SK-N-MC (cell line): ENCODE measurements at regions not wholly inside any gene's neighbourhood (a gene's known extent, or its start where the extent isn't known, plus 50 kb on each side); places are given as distances from the start of the nearest gene placed in this dataset.
"Not testable (repeated sequence)": the region's sequence is repeated elsewhere in the genome, so short reads cannot be mapped to it uniquely, and the experiment has no call there.

ENCODE experiments used
- DNase-seq: peaks from one replicate; pipeline ENCODE4 v3.0.0-alpha.2; 2011; ENCODE audit warnings: low read depth, low spot score
- H3K27ac ChIP-seq: fragments of 200-600 bp; sonication (generic); 2 replicates; pipeline ENCODE4 v1.5.1; 2016; ENCODE audit warnings: mixed run types
- H3K36me3 ChIP-seq: fragments of 200-600 bp; sonication (generic); 2 replicates; pipeline ENCODE4 v1.6.1; 2017; ENCODE audit warnings: antibody characterized with exemption, low read length, mixed read lengths; ENCODE audit not compliant: insufficient read depth
- H3K4me3 ChIP-seq: fragments of 200-600 bp; sonication (generic); 2 replicates; pipeline ENCODE4 v1.5.1; 2016
- H3K9ac ChIP-seq: fragments of 200-600 bp; sonication (generic); 2 replicates; pipeline ENCODE4 v1.8.0; 2017; ENCODE audit warnings: mixed run types, mixed read lengths; ENCODE audit not compliant: insufficient read length
- H3K9me3 ChIP-seq: fragments of 200-600 bp; sonication (generic); 2 replicates; pipeline ENCODE4 v1.6.1; 2017; ENCODE audit warnings: low read depth, mild to moderate bottlenecking, antibody characterized with exemption, low read length, moderate library complexity, mixed read lengths
- EZH2 ChIP-seq: fragments of 200-600 bp; sonication (generic); IDR thresholded peaks from one replicate; pipeline ENCODE4 v1.6.1; 2017; ENCODE audit warnings: antibody characterized with exemption
- FOXP2 ChIP-seq: optimal IDR thresholded peaks from 2 replicates; pipeline ENCODE3; 2011; ENCODE audit warnings: mild to moderate bottlenecking, moderate library complexity; ENCODE audit not compliant: insufficient read depth; ENCODE audit errors: extremely low read length, control extremely low read depth
- POLR2AphosphoS5 ChIP-seq: IDR thresholded peaks from 2 replicates; pipeline ENCODE4 v1.6.1; 2012; ENCODE audit warnings: mild to moderate bottlenecking, low read depth, low read length, borderline replicate concordance

DNA sequence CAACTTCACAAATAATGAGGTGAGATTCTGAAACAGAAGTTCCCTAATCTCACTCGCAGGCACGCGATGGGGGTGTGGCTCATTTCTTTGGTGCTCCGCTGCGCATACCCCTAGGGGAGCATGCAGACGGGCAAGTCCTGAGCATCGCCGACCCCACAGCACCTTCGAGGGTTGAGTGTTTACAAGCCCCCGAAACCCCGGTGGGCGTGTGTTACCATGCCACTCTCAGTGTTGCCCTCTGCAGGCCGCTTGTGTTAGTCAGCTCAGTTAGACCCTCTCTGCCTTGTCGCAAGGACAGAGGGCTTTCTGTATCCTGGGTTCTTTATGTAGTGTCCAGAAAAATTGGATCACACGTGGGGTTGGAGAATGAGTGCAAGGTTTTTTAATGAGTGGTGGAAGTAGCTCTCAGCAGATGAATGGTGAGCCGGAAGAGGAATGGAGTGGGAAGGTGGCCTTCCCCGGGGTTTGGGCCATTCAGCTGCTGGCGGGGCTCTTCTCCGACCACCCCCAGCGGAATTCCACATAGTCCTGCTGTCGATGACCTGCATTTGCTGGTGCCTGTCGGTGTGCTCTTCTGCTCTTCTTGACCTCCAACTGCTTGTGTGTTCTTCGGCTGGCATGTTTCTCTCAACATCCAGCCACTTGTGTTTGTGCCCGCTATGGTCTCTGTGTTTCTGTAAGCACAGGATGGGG lies 191.3 kb downstream of the RPRM start:
- no peak for DNase-seq
- no peak overlapping the region for H3K27ac ChIP-seq
- no peak overlapping the region for H3K4me3 ChIP-seq
- H3K9me3 ChIP-seq = no peaks in the 10 kb centered on the region
- no peaks in the 10 kb centered on the region for H3K36me3 ChIP-seq
- no peak overlapping the region for H3K9ac ChIP-seq
- TF ChIP-seq POLR2AphosphoS5 (no peak), FOXP2 (no peak), EZH2 (no peak)

DNA sequence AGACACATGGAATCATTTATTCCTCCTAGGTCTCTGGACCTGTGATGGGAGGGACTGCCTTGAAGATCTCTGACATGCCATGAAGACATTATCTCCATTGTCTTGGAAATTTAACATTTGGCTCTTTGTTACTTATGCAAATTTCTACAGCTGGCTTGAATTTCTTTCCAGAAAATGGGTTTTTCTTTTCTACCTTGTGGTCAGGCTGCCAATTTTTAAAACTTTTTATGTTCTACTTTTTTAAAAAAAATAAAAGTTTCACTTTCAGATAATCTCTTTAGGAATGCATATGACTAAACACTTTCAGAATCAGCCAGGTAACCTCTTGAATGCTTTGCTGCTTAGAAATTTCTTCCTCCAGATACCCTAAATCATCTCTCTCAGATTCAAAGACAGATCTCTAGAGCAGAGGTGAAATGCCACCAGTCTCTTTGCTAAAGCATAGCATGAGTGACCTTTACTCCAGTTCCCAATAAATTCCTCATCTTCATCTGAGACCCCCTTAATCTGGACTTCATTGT lies 209.6 kb downstream of the RPRM start:
- no peak for TF ChIP-seq FOXP2
- TF ChIP-seq EZH2 = no peak
- TF ChIP-seq POLR2AphosphoS5 = no peak
- no peak overlapping the region for H3K9ac ChIP-seq
- H3K4me3 ChIP-seq = no peak overlapping the region
- H3K36me3 ChIP-seq = no peaks in the 10 kb centered on the region
- no peak for DNase-seq
- H3K27ac ChIP-seq = no peak overlapping the region
- no peaks in the 10 kb centered on the region for H3K9me3 ChIP-seq

DNA sequence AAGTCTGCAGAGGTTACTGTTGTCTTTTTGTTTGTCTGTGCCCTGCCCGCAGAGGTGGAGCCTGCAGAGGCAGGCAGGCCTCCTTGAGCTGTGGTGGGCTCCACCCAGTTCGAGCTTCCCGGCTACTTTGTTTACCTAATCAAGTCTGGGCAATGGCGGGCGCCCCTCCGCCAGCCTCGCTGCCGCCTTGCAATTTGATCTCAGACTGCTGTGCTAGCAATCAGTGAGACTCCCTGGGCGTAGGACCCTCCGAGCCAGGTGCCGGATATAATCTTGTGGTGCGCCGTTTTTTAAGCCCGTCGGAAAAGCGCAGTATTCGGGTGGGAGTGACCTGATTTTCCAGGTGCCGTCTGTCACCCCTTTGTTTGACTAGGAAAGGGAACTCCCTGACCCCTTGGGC lies 221.7 kb downstream of the RPRM start:
- H3K27ac ChIP-seq, DNase-seq, H3K4me3 ChIP-seq, H3K36me3 ChIP-seq, H3K9ac ChIP-seq, H3K9me3 ChIP-seq: not testable (repeated sequence)

DNA sequence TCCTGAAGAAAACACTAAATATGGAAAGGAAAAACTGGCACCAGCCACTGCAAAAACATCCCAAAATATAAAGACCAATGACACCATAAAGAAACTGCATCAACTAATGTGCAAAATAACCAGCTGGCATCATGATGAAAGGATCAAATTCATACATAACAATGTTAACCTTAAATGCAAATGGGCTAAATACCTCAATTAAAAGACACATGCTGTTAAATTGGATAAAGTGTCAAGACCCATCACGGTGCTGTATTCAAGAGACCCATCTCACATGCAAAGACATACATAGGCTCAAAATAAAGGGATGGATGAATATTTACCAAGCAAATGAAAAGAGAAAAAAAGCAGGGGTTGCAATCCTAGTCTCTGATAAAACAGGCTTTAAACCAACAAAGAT lies 231.9 kb downstream of the RPRM start:
- not testable (repeated sequence) for H3K36me3 ChIP-seq, H3K27ac ChIP-seq, DNase-seq, H3K9ac ChIP-seq, H3K9me3 ChIP-seq, H3K4me3 ChIP-seq

DNA sequence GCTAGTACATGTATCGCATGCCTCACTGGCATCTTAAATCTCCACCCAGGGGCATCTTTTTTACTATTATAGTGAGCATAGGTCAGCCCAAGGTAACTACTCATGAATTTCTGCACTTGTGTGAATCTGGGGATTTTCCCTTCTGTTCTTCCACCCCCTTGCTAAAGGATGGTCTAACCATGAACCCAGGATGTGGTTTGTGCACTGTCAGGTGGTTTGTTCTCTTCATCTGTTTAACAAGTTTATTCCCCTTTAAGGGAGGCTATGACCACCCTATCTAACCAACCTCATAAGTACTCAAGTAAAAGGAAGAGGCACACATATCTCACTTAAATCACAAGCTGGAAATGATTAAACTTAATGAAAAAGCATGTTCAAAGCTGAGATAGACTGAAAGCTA lies 243.0 kb downstream of the RPRM start:
- Histone ChIP-seq H3K4me3 (no peak overlapping the region), H3K9me3 (no peaks in the 10 kb centered on the region), H3K9ac (no peak overlapping the region), H3K36me3 (no peaks in the 10 kb centered on the region), H3K27ac (no peak overlapping the region)
- no peak for DNase-seq
- TF ChIP-seq POLR2AphosphoS5 (no peak), EZH2 (no peak), FOXP2 (no peak)

DNA sequence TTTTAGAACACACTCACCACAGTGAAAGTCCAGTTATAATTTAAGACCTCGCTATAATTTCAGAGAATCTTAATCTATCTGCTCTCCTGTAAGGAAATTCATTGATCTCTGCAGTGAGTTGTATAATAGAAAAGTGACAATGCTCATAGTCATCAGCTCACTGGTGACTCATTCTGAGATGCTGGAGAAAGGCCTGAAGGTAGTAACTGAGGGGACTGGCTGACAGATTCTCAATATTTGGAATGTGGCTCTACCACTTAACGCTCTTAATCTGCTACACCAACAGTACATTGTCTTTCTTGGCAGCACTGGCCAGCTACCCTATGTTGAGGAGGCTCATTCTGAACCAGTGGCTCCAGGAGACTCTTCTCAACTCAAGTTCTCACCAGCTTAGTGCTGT lies 246.1 kb downstream of the RPRM start:
- Histone ChIP-seq H3K27ac (no peak overlapping the region), H3K36me3 (no peaks in the 10 kb centered on the region), H3K9ac (no peak overlapping the region), H3K9me3 (no peaks in the 10 kb centered on the region), H3K4me3 (no peak overlapping the region)
- no peak for TF ChIP-seq EZH2
- no peak for TF ChIP-seq FOXP2
- TF ChIP-seq POLR2AphosphoS5 = no peak
- DNase-seq = no peak

DNA sequence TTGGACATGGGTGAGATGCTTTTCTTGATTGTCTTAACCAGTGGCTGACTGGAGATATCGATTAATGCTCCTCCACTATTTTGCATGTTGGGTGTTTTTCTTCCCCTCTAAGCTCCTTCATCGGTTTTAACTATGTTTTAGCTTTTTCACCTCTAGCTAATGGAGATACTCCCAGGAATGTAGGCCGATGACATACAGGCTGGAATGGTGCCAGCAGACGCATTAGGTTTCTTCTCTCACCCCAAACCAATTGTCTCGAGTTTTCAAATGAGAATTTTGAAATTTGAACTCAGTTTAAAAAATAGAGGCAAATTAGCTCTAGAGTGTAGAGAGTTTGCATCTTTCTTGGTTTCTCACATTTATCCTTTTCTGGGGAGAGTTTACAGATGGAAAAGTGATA lies 247.6 kb downstream of the RPRM start:
- H3K36me3 ChIP-seq = no peaks in the 10 kb centered on the region
- H3K4me3 ChIP-seq = no peak overlapping the region
- no peak for DNase-seq
- no peak overlapping the region for H3K9ac ChIP-seq
- no peak overlapping the region for H3K27ac ChIP-seq
- TF ChIP-seq POLR2AphosphoS5 (no peak), FOXP2 (no peak), EZH2 (no peak)
- no peaks in the 10 kb centered on the region for H3K9me3 ChIP-seq

DNA sequence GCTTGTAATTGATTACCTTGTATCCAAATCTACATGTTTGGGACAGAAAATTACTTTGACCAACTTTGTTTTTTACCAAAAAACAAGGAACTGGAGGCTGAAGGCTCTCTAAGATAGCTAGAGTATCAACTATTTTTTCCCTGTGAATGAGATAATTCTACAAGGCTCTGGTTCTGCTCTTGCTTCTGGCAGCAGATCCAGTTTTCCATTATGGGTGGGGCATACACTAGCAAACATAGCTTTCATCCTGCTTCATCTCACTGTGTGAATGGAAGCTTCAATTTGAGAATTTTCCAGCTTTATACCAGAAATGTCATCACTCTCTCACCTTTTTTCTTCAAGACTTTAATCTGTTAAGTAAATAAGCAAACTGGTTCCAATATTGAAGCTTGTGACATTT lies 249.7 kb downstream of the RPRM start:
- DNase-seq = no peak
- no peak overlapping the region for H3K4me3 ChIP-seq
- no peak overlapping the region for H3K9ac ChIP-seq
- TF ChIP-seq POLR2AphosphoS5 (no peak), EZH2 (no peak), FOXP2 (no peak)
- H3K36me3 ChIP-seq = no peaks in the 10 kb centered on the region
- no peak overlapping the region for H3K27ac ChIP-seq
- H3K9me3 ChIP-seq = no peaks in the 10 kb centered on the region

DNA sequence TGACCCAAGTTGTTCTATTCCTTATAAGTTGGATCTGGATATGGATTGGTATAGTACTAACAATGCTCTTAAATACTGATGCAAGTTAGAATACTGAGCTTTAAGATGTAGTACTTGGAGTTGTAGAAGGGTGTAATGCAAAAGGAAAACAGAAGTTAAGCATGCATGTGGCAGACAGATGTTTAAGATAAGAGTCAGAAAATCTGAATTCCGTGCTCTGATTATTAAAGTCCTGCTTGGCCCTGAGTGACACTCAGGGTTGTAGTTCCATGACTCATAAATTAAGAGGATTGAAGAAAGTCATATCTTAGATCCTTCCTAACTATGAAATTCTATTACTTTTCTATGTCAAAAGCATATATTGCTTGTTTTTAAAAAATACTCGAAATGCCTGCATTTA lies 250.6 kb downstream of the RPRM start:
- no peaks in the 10 kb centered on the region for H3K36me3 ChIP-seq
- no peak overlapping the region for H3K27ac ChIP-seq
- TF ChIP-seq POLR2AphosphoS5 (no peak), EZH2 (no peak), FOXP2 (no peak)
- no peak for DNase-seq
- H3K9me3 ChIP-seq = no peaks in the 10 kb centered on the region
- no peak overlapping the region for H3K9ac ChIP-seq
- H3K4me3 ChIP-seq = no peak overlapping the region
